NCI-H1417 treated with DMSO at 0.1 percent for 48 hours (cell line): ENCODE measurements at regions not wholly inside any gene's neighbourhood (a gene's known extent, or its start where the extent isn't known, plus 50 kb on each side); places are given as distances from the start of the nearest gene placed in this dataset.
"Not testable (repeated sequence)": the region's sequence is repeated elsewhere in the genome, so short reads cannot be mapped to it uniquely, and the experiment has no call there.

Experiments
- DNase-seq: peaks from one replicate; lab custom pipeline; 2025; lab: John Stamatoyannopoulos, UW

DNA sequence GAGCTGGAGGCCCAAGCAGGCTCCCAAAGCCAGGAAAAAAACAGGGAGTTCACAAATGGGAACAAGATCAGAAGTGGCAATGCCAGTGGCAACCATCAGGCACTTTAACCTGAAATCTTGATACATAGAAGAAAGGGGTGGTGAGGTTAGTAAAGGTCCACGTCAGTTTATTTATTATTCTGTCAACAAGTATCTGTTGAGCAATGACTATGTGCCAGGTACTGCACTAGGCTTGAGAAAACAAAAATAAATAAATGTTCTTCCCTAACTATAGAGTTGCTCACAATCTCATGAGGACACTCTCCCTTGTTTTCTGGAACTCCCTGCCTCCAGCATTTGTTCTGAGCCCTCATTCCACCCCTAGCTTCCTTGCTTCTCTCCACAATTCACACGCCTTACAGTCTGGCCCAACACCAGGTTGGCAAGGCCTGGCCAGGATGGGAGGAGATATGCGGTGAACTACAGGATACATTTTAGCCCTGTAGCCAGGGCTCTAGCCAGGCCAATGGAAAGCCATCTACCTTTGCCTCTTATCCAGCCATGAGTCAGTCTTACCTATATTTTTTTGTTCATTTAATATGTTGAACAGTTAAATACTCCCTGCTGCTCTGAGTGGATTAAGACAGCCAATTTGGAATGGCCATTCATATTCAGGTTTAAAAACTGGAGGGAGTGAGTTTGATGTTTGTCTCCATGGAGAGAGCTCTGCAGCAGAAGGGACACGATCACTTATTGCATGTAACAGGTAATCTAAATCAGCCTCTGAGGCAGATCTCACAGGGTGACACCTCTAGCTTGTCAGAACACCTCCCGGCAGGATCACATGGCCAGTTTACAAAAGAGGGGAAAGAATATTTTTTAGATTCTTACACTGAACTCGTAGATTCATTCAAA lies 161.9 kb upstream of the ATP11B start:
- DNase-seq: no peak

DNA sequence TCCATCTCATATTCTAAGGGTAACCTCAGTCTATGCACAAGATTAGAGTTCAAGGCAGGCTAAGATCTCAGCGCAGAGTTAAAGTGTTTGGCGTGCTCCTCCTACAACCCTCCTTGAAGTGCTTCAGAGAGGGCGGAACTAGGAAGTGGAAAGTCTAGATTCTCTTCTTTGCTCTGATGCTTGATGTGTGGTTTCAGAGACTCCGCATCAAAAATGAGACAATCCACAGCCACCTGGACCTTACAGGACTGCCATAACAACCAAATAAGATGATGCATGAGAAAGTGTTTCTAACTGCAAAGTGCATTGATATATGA lies 161.3 kb upstream of the ATP11B start:
- no peak for DNase-seq

GRCh38 chr3:182633186-182633585 lies 160.1 kb upstream of the ATP11B start:
- DNase-seq: no peak

DNA sequence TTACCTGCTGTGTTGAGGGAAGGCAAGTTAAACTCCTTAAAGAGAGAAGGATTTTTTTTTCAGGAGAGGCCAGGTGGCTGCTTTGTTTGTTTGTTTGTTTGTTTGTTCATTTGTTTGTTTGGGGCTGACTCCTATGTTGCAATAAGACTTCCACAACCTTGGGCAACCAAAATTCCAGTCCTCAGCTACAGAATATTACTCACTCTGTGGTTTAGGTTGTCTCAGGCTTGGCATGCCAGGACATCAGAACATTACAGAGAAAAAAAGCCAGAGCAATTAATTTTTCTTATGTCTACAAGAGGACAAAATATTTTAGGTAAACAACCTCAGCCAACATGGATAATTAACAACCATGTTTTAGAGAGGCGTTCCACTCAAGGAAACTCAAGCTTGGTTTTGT lies 156.7 kb upstream of the ATP11B start:
- no peak for DNase-seq

DNA sequence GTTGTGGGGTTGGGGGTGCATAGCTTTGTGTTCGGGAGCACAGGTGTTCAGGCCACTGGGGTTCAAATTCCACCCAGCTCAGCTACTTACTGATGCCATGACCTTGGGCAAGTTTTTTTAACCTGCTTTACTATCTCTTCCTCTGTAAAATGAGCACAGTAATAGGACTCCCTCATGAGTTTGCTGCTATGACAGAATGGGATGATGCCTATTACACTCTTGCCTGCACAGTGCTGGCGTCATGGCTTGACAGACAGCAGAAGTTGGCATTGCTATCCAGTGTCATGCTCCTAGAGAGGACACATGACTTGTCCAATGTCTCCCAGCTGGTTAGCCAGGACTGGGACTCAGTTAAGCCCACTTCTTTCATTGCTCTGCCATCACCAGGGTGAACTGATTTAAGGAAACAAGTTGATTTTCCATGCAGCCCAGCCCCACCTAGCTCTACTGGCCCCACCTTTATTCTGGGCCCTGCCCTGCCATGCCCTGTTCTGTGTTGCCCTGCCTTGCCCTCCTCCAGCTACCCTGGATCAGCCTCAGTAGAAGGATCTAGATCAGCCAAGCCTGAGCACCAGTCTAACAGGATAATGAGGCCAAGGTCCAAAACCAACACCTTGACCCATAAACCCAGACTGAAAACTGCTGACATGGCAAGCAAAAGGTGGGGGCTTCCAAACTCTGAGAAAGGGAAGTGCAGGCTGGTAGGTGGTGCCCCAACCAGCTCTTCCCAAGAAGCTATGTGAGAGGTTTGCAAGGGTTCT lies 155.8 kb upstream of the ATP11B start:
- DNase-seq: no peak

GRCh38 chr3:182644013-182644412 lies 149.3 kb upstream of the ATP11B start:
- no peak for DNase-seq

- no peak for DNase-seq
These were observed 148.4 kb upstream of the ATP11B start for GRCh38 chr3:182644790-182645433.

DNA sequence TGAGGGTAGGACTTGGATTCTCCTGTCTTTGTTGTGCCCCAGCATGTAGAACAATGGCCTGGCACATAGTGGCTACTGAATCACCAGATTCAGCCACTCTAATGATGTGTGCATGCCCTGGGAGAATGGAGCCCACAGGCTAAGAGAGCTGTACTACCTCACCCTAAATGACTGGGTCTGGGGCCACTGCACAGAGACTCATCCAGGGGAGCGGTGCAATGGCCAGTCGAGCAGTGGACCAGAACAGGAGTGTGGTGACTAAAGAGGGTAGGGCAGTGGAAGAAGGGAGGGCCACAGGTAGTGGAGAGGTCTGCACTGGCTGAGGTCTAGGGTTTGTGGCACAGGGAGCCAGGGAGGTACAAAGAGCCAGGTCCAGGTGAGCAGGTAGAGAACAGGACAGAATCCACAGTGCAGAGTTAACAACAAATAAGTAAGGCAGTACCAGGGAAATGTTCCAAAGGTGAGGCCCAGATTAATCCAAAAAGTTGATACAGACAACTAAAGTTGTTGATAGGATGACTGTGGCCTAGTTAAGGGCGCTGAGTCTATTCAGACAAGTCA lies 142.7 kb upstream of the ATP11B start:
- DNase-seq: no peak

GRCh38 chr3:182651461-182651860 lies 141.8 kb upstream of the ATP11B start:
- no peak for DNase-seq

- not testable (repeated sequence) for DNase-seq
These were observed 140.2 kb upstream of the ATP11B start for GRCh38 chr3:182653065-182653464.

- DNase-seq: no peak
These were observed 124.8 kb upstream of the ATP11B start for GRCh38 chr3:182668541-182668940.

DNA sequence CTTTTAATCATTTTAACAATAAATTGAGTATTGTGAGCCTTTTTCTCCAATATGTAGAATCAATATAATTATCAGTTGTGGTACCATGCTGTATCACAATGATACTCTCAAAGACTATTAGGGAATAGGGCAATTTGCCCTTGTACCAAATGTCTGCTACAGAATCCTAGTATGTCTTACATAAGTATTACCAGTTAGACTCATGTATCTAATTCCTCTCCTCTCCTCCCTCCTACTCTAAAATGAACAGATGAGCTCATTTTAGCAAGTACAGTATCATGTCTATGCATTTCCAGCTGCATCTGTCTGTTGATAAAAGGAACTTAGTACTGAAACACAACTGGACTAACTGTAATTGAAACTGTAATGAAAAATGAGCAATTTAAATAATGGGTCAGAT lies 124.3 kb upstream of the ATP11B start:
- DNase-seq: no peak

- DNase-seq: no peak
These were observed 121.8 kb upstream of the ATP11B start for GRCh38 chr3:182671541-182671940.

- no peak for DNase-seq
These were observed 121.4 kb upstream of the ATP11B start for GRCh38 chr3:182671942-182672341.

DNA sequence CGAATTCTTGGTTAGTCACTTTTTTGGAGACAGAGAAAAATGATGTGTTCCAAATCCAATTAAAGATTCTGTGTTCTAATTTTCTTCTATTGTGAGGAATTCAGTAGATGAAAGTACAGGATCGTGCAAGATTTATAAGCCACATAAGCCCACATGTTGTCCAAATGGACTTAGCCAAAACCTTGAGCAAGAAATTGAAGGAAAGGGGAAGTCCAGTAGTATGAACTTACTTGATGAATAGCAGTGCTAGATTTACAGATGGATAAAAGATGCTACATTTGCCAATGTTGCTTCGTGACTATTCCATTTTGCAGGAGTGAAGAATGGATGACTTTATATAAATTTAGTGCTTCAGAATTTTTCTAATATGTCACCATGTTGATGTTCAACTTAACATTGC lies 120.0 kb upstream of the ATP11B start:
- no peak for DNase-seq

DNA sequence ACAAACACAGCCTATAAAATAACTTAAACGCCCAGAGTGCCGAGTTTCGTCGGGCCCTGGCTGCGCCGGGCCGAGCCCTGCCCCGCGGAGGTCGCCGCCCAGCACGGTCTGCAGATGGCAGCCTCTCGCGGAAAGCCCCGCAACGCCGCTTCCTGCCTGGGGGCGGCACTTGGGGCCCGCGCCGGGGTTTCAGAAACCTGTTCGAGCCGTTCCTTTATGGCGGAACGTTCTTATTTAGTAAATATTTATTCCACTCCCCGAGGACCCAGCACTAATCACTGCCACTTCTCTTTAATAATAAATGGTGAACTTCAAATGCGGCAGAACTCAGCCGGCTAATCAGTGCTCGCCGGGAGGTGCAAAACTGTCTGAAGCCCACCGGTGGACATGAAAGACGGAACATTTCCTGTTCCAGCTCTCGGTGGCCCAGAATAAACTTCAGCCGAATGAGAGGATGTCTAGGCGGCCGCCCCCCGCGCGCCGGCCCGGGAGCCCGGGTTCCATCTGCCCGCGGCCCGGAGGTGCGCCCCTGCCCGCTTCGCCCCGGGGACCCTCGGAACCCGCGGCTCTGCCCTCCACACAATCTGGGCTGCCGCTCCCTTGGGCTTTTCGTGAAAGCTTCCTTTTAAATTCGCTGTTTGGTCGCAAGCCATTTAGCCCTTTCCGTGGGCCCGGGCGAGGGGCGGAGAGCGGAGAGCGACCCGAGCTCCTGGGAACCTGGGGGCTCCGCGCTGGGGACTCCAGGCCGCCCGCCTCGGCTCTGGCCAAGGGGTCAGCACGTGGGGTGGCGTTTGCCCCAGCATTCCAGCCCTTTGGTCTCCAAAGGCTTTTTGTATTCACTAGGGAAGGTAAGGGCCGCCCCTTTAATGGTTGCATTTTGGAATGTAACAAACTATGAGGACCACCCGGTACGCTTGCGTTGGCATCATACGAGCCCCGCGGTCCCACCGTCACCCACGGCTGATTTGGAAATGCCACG lies 110.8 kb upstream of the ATP11B start:
- peak; percentile 29 for DNase-seq

DNA sequence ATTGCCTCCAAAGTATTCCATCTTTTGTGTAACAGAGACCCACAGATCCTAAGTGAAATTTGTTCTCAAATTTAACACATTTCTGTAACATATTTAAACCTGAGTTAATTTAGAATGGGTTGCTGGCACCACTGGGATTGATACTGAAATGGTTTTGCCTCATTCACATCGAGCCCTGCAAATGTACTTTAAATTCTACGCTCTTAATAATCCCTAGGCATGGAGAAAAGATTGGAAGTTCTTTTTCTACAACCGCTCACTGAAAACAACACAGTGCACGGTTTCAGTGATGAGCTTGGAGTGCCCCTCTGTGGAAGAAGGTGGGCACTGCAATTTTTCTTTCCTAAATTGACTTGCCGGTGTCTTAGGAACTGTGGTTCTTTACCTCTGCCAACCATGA lies 109.9 kb upstream of the ATP11B start:
- peak; percentile 49 for DNase-seq

DNA sequence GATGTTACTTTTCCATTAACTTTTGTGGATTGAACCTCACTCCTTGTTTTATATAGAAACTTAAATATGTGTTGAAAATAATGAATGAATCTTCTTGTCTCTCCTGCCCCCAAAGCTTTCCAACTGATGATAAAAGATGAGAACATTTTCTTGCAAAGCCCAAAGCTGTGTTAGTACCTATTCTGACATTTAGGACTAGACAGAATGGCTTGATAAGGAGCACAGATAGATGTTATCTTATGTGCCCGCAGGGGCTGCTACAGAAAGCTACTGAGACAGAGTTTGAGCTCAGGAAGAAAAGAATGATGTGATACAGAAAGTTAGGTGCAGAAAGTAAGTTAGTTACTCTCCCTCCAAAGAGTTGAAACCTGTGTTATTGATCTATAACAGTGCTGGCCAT lies 109.4 kb upstream of the ATP11B start:
- DNase-seq: no peak

DNA sequence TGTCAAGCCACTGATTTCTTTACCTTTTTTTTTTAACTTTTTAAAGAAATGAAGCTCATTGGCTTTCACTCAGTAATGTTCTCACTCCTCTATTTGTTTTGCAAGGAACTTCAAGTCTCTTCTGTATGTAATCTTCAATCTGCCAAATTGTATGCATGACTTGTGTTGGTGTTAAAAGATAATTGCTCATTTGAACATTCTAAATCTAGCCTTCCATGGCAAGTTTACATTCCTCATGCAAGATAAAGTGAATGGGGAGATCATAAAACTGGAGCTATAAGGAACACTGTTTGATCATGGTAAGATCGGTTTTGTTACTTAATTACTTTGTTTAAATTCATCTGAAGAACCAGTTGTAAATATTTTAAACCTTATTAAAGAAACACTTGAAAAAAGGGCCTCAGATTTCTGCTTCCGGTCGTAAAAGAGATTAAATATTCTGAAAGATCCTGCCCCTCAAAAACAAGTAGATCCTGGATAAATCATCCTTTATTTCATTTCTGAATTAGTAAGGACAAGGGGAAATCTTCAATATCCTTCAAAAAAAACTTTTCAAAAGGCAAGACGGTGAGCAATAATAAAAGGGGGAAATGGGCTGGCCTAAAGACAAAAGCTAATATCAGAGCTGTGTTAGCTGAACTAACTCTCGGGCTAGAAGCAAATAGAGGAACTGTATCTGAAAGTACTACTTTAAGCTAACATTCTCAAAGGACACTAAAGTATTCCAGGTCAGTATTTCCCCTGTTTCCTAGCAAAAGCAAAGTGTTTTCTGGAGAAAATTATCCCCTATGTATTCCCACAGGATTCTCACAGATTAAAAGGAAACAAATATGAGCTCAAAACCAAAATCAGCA lies 107.0 kb upstream of the ATP11B start:
- DNase-seq: no peak

DNA sequence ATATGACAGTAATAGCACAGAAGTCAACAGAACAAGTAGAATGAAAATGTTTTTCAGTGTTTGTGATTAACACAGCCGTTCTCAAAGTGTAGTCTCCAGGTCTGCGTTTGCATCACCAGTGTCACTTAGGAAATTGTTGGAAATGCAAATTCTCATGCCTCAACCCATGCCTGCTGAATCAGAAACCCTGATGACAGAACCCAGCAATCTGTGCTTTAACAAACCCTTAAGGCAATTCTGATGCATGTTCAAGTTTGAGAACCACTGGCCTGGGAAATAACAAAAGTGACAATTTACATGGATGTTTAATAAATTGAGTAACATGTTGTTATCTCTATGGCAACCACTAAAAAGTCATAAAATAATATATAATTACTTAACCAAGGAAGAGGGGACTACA lies 103.1 kb upstream of the ATP11B start:
- DNase-seq: no peak

- no peak for DNase-seq
These were observed 101.3 kb upstream of the ATP11B start for GRCh38 chr3:182692021-182692420.
